ENCODE measurements at regions not wholly inside any gene's neighbourhood (a gene's known extent, or its start where the extent isn't known, plus 50 kb on each side); places are given as distances from the start of the nearest gene placed in this dataset.
"Not testable (repeated sequence)": the region's sequence is repeated elsewhere in the genome, so short reads cannot be mapped to it uniquely, and the experiment has no call there.

DNA sequence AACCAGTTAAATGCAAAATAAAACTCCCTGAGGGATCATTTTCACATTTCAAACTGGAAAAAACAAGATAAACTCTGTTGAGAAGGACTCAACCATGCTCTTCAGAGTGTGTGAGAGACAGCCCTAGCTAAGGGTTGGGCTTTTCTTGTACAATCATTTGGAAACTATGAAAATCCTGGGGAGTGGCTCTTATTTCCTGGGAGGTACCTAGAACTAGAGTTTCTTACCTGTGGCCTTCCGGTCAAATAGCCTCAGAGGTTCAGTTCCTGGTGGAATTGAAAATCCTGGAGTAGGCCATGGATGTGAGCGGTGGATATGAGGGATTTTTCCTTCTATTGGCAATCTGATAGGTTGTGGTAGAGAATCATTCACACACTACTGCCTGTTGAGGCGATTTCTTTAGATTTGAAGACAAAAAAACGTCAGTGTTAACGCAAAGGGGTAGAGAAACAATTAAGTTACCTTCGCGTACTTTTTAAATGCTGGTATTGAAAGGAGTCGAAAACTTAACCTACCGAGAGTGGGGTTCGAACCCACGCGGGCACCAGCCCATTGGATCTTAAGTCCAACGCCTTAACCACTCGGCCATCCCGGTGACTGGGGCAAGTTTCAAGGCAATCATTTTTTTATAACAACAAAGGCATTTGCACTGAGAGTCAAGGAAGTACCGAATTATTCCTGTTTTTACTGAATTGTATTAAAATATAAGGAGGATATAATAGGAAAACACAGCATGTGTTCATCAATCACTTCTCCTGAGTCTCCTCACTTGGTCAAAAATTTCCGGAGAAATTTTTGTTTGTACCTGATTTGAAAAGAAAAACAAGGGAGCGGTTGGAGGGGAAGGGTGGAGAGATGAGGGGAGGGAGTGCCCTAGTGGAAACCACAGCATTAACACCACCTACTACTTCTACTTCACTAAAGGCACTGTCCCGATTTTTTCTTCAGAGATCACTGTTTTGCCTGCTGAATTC lies 191.3 kb downstream of the OR2B2 start:
- peak; percentile 34 to 42 for DNase-seq

DNA sequence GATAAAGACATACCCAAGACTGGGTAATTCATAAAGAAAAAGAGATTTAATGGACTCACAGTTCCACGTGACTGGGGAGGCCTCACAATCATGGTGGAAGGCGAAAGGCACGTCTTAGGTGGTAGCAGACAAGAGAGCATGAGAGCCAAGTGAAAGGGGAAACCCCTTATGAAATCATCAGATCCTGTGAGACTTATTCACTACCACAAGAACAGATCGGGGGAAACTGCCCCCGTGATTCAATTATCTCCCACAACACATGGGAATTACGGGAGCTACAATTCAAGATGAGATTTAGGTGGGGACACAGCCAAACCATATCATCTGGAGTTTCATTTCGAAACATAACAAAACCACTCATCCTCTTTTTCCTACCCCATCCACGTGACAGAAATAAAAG lies 193.2 kb downstream of the OR2B2 start:
- DNase-seq = peak; percentile 22 to 33

DNA sequence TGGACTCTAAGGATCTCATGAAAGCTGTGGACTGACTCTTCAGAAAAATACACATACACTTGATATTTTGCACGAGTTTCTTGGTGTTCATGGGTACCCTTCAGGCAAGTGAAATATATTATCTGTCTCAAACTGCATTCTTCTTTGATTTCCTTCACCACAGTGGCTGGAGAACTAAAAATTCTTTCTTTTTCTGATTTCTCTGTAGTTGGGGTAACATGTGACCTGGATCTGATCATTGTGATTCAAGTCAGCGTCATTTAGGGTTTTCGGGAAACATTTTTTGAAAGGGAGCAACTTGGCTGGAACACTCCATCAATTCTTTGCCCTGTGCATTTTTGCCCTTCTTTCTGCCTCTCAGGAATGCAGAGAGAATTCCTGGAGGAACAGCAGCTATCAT lies 205.8 kb downstream of the OR2B2 start:
- no peak for DNase-seq

DNA sequence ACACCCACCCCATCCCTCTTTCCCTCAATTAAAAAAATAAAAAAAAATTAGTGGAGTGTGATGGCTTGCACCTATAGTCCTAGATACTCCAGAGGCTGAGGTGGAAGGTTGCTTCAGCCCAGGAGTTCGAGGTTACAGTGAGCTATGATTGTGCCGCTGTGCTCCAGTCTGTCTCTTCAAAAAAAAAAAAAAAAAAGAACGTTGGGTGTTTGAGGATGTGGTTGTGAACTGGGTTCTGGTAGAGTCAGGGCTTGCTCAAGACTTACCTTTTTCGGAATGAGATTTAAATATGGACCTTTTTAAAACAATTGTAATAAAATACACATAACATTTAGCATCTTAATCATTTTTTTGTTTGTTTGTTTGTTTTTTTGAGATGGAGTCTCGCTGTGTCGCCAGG lies 211.9 kb downstream of the OR2B2 start:
- no peak for DNase-seq

DNA sequence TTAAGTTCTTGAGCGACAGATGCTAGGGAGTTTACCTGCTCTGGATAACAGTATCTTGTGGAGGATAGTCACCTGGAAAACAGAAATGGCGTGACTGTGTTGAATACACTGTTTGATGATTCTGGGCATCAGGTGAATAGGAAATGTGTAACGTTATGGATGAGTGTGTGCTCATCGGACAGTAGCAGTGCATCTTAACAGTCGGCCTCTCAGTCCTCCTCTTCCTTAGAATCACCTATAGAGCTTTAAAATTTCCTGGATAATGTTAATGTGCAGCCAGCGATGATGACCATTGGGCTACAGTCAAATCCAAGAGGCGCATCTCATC lies 217.7 kb downstream of the OR2B2 start:
- DNase-seq = no peak

DNA sequence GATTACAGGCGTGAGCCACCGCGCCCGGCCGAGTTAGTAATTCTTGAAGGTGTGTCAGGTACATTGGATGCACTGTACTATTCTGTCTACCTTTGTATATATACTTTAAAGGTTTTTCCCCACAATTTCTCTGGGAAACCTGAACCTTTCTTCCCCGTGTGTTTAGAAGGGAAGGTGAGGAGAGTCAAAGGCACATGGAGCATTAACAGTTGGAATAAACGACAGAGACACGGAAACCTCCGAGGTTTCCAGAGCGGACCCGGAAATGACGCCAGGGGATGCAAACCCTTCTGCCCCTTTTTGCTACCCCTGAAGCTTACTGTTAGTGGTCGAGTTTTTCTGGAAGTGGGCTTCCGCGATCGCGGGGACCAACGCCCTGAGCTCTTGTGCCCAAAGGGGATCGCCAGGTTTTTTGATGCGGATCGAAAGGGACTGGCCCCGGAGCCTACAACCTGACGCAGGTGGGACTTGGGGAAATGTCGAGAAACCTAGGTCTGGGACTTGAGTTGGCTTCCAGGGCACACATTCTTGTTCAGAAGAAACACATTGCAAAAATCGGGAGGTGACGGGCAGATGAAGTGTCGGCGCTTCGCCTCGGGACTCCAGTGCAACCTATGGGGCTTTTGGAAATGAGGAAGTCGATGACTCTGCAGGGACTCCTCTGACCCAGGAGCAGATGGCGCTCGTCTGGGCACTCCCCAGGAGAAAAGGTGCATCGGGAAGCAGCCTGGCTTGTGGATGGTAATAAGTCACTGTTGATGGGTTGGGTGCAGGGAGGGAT lies 218.2 kb downstream of the OR2B2 start:
- DNase-seq = peak; percentile 44 to 57

DNA sequence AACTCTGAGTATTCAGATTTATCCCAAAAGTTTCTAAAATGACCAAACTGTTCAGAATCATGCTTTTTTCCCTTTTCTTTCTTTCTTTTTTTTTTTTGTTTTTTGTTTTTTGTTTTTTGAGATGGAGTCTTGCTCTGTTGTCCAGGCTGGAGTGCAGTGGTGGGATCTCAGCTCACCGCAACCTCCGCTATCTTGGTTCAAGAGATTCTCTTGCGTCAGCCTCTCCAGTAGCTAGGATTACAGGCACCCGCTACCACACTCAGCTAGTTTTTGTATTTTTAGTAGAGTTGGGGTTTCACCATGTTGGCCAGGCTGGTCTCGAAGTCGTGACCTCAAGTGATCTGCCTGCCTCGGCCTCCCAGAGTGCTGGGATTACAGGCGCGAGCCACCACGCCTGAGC lies 219.2 kb upstream of the ZNF184 start:
- not testable (repeated sequence) for DNase-seq

DNA sequence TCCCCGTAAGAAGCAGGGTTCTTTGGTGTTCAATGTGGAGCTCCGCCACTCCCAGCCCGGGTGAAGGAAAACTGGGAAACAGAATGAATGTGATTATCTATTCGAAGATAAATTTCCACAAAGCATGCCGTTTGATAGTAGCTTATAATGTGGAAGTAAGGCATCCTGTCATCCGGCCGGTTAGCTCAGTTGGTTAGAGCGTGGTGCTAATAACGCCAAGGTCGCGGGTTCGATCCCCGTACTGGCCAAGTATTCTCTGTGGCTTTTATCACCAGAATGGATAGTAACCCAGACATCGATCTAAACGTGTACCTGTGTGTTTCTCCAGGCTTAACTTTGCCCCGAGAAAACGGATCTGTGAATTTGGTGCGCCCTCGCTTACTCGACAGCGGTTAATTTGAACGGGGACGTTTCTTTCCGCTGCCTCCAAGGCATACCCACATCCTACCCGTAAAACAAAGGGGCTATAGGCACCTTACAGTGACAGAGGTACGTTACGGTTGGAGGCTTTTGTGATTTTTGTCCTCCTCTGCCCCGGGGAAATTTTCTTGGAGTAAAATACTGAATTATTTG lies 215.2 kb upstream of the ZNF184 start:
- peak; percentile 87 to 90 for DNase-seq

DNA sequence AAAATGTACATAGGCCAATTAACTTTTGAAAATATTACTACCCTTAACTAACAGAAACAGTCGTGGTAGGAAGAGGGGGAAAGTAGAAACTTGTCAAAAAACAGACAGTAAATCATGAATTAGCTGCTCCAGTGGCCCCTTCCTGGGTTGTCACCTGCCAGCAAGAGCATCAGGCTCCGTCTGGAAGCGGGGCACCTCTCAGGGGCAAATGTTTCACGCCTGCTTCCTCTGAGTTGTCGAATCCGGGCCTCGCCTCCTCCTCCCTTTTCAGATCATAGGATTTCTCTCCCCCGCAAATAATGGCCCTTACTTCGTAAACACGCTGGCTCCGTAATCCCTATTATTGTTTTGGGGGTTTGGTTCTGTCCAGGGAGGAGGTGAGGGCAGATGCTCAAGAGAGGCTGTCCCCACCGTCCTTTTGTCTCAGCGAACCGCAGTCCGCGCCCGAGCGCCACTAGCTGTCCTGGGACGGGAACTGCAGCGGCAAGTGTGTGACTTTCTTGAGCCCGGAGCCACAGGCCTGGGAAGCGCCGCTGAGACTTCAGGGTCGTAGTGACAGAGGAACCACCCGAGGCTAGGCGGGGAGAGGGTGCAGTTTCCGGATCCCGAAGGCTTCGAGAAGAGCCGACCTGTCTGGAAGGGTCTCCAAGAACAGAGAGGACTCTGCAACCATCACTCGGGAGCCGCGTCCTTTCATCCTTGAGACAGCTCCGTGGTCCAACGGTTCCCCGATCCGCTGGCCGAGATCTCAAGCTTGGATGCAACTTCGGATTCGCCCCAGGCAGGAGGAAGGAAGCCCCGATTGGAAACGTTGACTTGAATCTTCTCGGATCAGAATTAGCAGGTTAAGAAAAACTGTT lies 214.5 kb upstream of the ZNF184 start:
- DNase-seq = peak; percentile 85 to 88

DNA sequence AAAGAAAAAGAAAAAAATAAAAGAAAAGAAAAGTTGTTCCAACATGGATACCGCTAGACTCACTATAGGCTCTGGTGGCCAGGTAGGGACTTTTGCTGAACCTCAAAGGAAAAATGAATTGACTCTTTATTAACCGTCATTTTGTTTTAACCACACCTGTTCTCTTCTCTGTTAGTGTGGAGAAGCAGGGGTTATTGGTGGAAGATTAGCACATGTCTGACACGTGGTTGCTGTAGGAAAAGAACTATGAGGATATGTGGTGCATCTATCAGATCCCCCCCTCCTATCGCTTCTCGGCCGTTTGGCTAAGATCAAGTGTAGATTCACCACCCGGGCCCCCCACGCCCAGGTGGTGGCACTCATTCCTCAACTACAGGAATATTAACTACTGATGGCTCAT lies 212.4 kb upstream of the ZNF184 start:
- DNase-seq = no peak

DNA sequence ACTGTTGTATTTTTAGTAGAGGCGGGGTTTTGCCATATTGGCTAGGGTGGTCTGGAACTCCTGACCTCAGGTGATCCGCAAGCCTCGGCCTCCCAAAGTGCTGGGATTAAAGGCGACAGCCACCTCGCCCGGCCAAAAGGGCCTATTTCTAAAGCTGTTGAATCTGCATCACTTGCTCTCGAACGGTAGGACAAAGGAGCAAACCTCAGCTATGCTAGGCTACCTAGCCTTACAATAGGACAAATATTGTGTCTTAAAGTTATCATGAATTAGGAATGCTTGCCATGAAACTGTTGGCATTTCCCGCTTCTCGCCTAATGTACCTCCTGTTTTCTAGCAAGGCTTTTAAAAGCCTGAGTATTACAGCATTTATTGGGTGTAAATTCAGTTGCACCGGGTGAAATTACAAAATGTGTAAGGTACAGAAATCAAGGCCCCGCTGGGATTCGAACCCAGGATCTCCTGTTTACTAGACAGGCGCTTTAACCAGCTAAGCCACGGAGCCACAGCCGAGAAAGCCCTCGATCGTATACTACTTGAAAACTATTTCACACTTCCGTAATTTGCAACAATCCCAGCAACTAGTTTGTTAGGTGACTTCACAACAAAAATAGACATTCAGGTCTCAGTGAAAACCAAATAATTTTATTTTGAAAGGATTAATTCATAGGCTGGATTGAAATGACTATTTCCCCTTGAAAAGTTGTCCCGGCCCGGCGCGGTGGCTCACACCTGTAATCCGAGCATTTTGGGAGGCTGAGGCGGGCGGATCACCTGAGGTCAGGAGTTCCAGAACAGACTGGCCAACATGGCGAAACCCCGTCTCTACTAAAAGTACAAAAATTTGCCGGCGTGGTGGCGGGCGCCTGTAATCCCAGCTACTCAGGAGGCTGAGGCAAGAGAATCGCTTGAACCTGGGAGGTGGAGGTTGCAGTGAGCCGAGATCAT lies 211.6 kb upstream of the ZNF184 start:
- peak; percentile 67 to 72 for DNase-seq

DNA sequence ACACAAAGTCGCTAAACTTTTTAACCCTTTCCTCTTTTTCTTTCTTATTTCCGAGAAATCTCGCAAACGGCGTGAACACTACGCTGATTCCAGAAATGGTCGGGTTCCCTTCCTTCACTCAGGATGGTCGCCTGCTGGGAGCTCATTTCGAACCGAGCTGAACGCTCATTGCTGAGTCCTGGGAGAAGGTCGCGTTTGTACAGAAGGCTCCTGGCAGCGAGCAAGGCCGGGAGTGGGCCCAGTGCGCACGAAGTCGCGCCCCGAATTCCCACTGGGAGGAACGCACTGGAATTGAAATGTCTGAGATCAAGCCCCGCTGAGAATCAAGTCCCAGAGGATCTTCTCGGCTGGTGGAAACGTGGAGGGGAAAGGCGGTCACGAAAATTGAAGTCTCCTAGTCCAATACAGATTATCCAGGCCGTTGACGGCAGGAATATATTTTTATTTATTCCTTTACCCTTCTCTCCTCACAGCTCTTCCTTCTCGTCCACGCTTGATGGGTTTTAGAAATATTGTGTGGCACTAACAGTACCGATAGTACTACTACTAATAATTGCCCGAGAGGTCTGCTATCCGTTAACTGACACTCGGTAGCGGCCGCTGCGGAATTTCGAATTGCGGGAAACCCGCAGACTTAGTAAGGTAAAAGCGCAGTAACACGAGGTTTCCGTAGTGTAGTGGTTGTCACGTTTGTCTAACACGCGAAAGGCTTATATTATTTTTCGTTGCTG lies 207.2 kb upstream of the ZNF184 start:
- no peak for DNase-seq

DNA sequence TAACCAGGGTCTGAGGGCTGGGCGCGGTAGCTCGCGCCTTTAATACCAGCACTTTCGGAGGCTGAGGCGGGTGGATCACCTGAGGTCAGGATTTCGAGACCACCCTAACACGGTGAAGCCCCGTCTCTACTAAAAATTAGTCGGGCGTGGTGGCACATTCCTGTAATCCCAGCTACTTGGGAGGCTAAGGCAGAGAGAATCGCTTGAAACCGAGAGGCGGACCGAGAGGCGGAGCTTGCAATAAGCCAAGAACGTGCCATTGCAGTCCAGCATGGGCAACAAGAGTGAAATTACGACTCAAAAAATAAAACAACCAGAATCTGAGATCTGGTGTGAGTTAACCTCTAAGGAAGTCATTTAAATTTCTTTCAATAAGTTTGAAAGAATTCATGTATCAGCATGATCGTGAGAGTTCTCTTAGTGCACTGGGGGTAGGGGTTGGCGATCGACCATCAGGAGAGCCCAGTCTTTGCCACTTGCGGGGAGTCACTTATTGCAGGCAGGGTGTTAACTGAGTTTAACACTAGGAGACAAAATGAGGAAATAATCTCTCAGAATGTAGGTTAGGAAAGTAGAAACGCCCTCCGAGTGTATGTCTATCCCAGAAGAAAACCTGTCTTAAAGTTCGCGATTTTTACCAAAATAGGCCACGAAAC lies 206.5 kb upstream of the ZNF184 start:
- no peak for DNase-seq

DNA sequence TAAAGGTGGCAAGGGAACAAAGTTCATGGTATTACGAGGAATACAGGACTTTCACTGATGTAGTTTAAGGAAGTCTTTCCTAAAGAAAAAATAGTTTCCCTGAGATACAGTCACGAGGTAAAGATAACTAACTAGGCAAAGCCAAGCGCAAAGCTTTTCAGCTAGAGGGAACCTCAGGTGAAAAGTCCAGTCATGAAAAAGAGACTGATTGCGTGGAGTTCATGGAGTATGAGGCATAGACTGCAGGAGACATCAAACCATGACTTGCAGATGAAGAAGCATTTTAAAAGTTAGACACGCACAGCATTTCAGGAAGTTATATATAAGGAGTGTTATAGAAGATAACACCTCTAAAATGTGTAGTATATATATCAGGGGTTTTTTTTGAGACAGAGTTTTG lies 205.6 kb upstream of the ZNF184 start:
- DNase-seq = no peak

DNA sequence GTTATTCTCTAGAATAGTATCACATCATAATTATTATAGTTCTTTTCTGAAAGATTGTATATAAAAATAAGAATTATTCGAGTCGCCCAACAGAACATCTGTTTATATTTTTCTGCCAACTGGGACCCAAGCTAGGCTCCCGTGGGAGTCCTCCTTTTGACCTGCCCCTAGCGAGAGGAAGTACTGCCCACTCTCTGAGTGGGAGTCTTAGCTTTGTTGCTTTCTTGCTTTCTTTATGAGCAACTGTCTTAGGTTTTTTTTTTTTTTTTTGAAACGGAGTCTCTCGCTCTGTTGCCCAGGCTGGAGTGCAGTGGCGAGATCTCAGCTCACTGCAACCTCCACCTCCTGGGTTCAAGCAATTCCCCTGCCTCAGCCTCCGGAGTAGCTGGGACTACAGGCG lies 202.0 kb upstream of the ZNF184 start:
- DNase-seq = no peak

DNA sequence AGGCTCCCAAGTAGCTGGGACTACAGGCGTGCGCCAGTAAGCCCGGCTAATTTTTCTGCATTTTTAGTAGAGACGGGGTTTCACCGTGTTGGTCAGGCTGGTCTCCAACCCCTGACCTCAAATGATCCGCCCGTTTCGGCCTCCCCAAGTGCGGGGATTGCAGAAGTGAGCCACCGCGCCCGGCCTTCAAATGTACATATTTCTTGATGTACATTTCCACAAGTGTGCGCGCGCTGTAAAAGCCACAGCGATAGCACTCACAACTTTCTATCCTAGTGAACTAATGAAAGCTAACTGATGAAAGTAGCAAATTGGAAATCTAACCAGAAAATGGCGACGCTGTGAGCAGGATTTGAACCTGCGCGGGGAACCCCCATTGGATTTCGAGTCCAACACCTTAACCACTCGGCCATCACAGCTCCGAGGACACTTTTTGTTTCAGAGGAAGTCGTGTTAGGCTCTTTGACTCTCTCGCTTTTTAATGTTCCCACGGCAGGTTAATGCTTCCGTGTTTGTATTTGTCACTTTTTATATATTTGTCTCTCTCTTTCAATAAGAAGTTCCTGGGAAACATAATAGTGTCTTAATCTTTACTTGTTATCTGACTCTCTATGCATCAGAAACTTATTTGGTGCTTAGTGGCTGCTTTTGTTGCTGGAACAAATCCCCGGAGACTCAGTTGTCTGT lies 199.4 kb upstream of the ZNF184 start:
- DNase-seq = peak; percentile 28 to 43

DNA sequence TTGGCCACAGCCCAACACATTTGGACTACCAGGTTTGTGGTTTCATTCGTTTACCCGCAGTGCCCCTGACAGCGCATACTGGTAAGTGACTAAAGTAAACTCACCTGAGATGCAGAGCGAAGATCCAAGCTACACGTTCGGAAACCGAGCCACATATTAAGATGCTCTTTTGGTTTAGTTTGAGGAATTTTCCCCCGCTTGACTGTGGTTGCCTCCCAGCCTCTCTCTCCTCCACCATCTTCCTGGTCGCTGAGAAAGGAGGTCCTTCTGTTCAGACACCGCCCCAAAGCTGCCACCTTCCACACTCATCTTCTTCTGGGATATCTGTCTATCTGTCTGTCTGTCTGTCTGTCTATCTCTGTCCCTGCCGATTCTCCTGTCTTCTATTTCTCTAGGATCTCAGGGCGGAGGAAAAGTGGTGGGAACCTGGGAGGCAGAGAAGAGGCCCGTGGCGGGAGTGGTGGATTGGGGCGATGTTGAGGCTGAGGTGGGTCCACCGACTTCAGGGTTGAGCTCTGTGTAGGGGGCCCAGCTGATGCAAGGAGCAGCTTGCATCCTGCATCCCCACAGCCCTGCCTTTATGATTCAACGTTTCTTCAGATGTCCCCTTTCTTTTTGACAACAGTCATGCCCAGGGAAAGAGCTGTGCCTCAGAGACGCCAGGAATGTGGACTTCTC lies 196.9 kb upstream of the ZNF184 start:
- DNase-seq = no peak

DNA sequence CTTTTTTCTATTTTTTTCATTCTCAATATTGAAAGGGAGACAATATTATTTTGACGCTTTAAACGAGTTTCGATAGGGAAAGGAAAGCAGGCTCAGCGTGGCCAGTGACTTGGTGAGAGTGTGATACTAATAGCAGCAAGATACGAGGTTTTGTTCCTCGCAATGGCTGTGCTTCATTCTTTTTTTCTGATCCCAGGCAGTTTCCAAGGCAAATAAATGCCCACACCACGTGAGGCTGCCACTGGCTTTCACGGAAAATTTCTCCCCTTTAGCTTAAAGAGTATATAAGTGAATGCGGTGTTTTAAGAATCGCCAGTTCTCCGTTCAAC lies 196.4 kb upstream of the ZNF184 start:
- no peak for DNase-seq

Measured in activated CD4-positive, alpha-beta T cell treated with anti-CD3 and anti-CD28 coated beads, Interleukin-2, amount 50 U/mL, for 48 hours (primary cell).